ENCODE measurements at regions not wholly inside any gene's neighbourhood (a gene's known extent, or its start where the extent isn't known, plus 50 kb on each side); places are given as distances from the start of the nearest gene placed in this dataset.
"Not testable (repeated sequence)": the region's sequence is repeated elsewhere in the genome, so short reads cannot be mapped to it uniquely, and the experiment has no call there.

- TF ChIP-seq CTCF (conservative IDR thresholded peaks at IDR 0.05; ENCODE audit: low read depth, low read length); EZH2 (IDR thresholded peaks at IDR 0.05; ENCODE audit: borderline replicate concordance, low read depth, low read length, poor library complexity, severe bottlenecking): not testable (repeated sequence)
Observed at GRCh38 chr2:154576699-154577098, 121.8 kb upstream of the KCNJ3 start.

All from A673 (cell line).